ENCODE measurements at regions not wholly inside any gene's neighbourhood (a gene's known extent, or its start where the extent isn't known, plus 50 kb on each side); places are given as distances from the start of the nearest gene placed in this dataset.

- no peak for TF ChIP-seq EZH2 (IDR thresholded peaks at IDR 0.05; ENCODE audit: borderline replicate concordance, low read length)
- TF ChIP-seq, protein P1, sequence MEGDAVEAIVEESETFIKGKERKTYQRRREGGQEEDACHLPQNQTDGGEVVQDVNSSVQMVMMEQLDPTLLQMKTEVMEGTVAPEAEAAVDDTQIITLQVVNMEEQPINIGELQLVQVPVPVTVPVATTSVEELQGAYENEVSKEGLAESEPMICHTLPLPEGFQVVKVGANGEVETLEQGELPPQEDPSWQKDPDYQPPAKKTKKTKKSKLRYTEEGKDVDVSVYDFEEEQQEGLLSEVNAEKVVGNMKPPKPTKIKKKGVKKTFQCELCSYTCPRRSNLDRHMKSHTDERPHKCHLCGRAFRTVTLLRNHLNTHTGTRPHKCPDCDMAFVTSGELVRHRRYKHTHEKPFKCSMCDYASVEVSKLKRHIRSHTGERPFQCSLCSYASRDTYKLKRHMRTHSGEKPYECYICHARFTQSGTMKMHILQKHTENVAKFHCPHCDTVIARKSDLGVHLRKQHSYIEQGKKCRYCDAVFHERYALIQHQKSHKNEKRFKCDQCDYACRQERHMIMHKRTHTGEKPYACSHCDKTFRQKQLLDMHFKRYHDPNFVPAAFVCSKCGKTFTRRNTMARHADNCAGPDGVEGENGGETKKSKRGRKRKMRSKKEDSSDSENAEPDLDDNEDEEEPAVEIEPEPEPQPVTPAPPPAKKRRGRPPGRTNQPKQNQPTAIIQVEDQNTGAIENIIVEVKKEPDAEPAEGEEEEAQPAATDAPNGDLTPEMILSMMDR (conservative IDR thresholded peaks at IDR 0.05 in 1 of 2, IDR thresholded peaks at IDR 0.05 in 1 of 2; ENCODE audit: extremely low read depth in 1 of 2, insufficient read depth in 1 of 2, low read depth in 1 of 2, low read length in 2 of 2): no peak
Observed at GRCh38 chr15:95274101-95274500, 1042.7 kb downstream of the MCTP2 start.
